GM12892 (cell line): ENCODE measurements at regions not wholly inside any gene's neighbourhood (a gene's known extent, or its start where the extent isn't known, plus 50 kb on each side); places are given as distances from the start of the nearest gene placed in this dataset.

Source experiments
- POLR2A ChIP-seq: IDR thresholded peaks from 2 replicates; pipeline ENCODE4 v1.6.1; 2011; ENCODE audit warnings: low read depth, low read length, control low read depth
- TAF1 ChIP-seq: IDR thresholded peaks from 2 replicates; pipeline ENCODE4 v1.6.1; 2011; ENCODE audit warnings: low read depth, mild to moderate bottlenecking, control low read depth, low read length, borderline replicate concordance

- TF ChIP-seq TAF1 (no peak), POLR2A (no peak)
Measured at GRCh38 chr14:98364961-98365360, 907.0 kb downstream of the BCL11B start.
